ENCODE measurements at regions not wholly inside any gene's neighbourhood (a gene's known extent, or its start where the extent isn't known, plus 50 kb on each side); places are given as distances from the start of the nearest gene placed in this dataset.

GRCh38 chr3:26449996-26450395 is 172.6 kb upstream of the LRRC3B start:
- Histone ChIP-seq H3K9me3 (ENCODE audit: low read length) (no peaks in the 10 kb centered on the region), H3K79me2 (replicated peaks; ENCODE audit: insufficient read depth, low read length) (no peaks in the 10 kb centered on the region), H3K36me3 (ENCODE audit: insufficient read depth, low read length) (no peaks in the 10 kb centered on the region), H3K27me3 (ENCODE audit: insufficient read depth, low read depth, low read length) (no peaks in the 10 kb centered on the region), H4K20me1 (ENCODE audit: insufficient read depth) (no peaks in the 10 kb centered on the region), H3K9me2 (ENCODE audit: insufficient read depth, low read length) (no peaks in the 10 kb centered on the region), H3K4me2 (ENCODE audit: low read length) (no peak overlapping the region), H3K27ac (ENCODE audit: low read length) (no peak overlapping the region), H2AFZ (ENCODE audit: low read depth, low read length) (no peak overlapping the region), H3K9ac (ENCODE audit: low read length) (no peak overlapping the region), H3F3A (ENCODE audit: insufficient read depth, low read length, poor library complexity, severe bottlenecking) (no peaks in the 10 kb centered on the region), H3K4me3 (ENCODE audit: low read length) (no peak overlapping the region)
- no peak for TF ChIP-seq REST (IDR thresholded peaks at IDR 0.05; ENCODE audit: borderline replicate concordance)
- no peak for TF ChIP-seq TAF1 (IDR thresholded peaks at IDR 0.05; ENCODE audit: low read depth)
- TF ChIP-seq CTCF (IDR thresholded peaks at IDR 0.05; ENCODE audit: poor library complexity, severe bottlenecking), result no peak
- TF ChIP-seq EZH2 (IDR thresholded peaks at IDR 0.05; ENCODE audit: borderline replicate concordance, insufficient read depth, low read length, poor library complexity, severe bottlenecking), result no peak
- TF ChIP-seq EP300 (conservative IDR thresholded peaks at IDR 0.05; ENCODE audit: poor library complexity, severe bottlenecking), result no peak
- TF ChIP-seq MXI1 (conservative IDR thresholded peaks at IDR 0.05; ENCODE audit: poor library complexity, severe bottlenecking), result no peak
- TF ChIP-seq RAD21 (conservative IDR thresholded peaks at IDR 0.05), result no peak
- no peak for TF ChIP-seq SMC3 (conservative IDR thresholded peaks at IDR 0.05; ENCODE audit: poor library complexity)
- no peak for TF ChIP-seq POLR2AphosphoS5 (IDR thresholded peaks at IDR 0.05)

- H2AFZ ChIP-seq (ENCODE audit: low read depth, low read length), result no peak overlapping the region
- TF ChIP-seq CTCF (IDR thresholded peaks at IDR 0.05; ENCODE audit: poor library complexity, severe bottlenecking) (no peak), RAD21 (conservative IDR thresholded peaks at IDR 0.05) (no peak), TAF1 (IDR thresholded peaks at IDR 0.05; ENCODE audit: low read depth) (no peak), SMC3 (conservative IDR thresholded peaks at IDR 0.05; ENCODE audit: poor library complexity) (no peak), REST (IDR thresholded peaks at IDR 0.05; ENCODE audit: borderline replicate concordance) (no peak), EZH2 (IDR thresholded peaks at IDR 0.05; ENCODE audit: borderline replicate concordance, insufficient read depth, low read length, poor library complexity, severe bottlenecking) (no peak), POLR2AphosphoS5 (IDR thresholded peaks at IDR 0.05) (no peak), MXI1 (conservative IDR thresholded peaks at IDR 0.05; ENCODE audit: poor library complexity, severe bottlenecking) (no peak), EP300 (conservative IDR thresholded peaks at IDR 0.05; ENCODE audit: poor library complexity, severe bottlenecking) (no peak)
- no peak overlapping the region for H3K27ac ChIP-seq (ENCODE audit: low read length)
- no peaks in the 10 kb centered on the region for H3K9me2 ChIP-seq (ENCODE audit: insufficient read depth, low read length)
- no peaks in the 10 kb centered on the region for H4K20me1 ChIP-seq (ENCODE audit: insufficient read depth)
- no peak overlapping the region for H3K9ac ChIP-seq (ENCODE audit: low read length)
- H3K4me2 ChIP-seq (ENCODE audit: low read length), result no peak overlapping the region
- H3K79me2 ChIP-seq (replicated peaks; ENCODE audit: insufficient read depth, low read length), result no peaks in the 10 kb centered on the region
- H3F3A ChIP-seq (ENCODE audit: insufficient read depth, low read length, poor library complexity, severe bottlenecking), result no peaks in the 10 kb centered on the region
- no peaks in the 10 kb centered on the region for H3K36me3 ChIP-seq (ENCODE audit: insufficient read depth, low read length)
- H3K9me3 ChIP-seq (ENCODE audit: low read length), result no peaks in the 10 kb centered on the region
- no peak overlapping the region for H3K4me3 ChIP-seq (ENCODE audit: low read length)
- H3K27me3 ChIP-seq (ENCODE audit: insufficient read depth, low read depth, low read length), result no peaks in the 10 kb centered on the region
These were observed 170.2 kb upstream of the LRRC3B start for GRCh38 chr3:26452363-26452762.

Measured in neural cell (in vitro differentiated cells).